ENCODE measurements at regions not wholly inside any gene's neighbourhood (a gene's known extent, or its start where the extent isn't known, plus 50 kb on each side); places are given as distances from the start of the nearest gene placed in this dataset.

DNA sequence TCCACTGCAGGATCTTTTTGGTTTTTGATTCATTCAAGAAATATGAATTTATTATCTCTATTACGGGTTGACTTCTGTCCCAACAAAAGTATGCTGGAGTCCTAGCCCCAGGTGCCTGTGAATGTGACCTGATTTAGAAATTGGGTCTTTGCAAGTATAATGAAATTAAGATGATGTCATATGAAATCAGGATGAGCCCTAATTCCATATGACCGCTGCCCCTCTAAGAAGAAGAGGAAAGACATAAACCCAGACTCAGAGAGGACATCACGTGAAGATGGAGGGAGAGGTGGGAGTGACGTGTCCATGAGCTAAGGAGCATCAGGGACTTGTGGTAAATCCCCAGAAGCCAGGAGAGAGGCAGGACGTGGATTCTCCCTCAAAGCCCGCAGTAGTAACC, 287.1 kb downstream of the LPIN1 start:
- DNase-seq: no peak

DNA sequence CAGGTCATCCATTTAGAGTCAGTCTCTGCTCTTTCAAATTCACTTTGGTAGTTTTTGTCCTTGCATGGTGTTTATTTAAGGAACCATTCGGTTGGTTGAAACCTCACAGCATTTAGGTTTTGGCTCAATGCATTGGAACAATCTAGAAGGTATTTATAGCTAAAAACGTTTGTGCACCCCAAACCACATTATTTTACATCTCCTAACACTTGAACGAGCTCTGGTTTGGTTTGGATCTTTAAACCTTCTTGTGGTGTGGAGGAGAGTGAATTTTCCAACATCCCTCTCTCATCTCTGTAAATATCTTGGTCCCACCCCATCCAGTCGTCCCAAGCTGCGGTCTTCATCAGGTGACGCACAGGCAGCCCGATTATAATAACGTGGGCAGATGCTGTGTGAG, 287.9 kb downstream of the LPIN1 start:
- DNase-seq: no peak

- no peak for DNase-seq
Measured at GRCh38 chr2:12035029-12035720, 288.7 kb downstream of the LPIN1 start.

DNA sequence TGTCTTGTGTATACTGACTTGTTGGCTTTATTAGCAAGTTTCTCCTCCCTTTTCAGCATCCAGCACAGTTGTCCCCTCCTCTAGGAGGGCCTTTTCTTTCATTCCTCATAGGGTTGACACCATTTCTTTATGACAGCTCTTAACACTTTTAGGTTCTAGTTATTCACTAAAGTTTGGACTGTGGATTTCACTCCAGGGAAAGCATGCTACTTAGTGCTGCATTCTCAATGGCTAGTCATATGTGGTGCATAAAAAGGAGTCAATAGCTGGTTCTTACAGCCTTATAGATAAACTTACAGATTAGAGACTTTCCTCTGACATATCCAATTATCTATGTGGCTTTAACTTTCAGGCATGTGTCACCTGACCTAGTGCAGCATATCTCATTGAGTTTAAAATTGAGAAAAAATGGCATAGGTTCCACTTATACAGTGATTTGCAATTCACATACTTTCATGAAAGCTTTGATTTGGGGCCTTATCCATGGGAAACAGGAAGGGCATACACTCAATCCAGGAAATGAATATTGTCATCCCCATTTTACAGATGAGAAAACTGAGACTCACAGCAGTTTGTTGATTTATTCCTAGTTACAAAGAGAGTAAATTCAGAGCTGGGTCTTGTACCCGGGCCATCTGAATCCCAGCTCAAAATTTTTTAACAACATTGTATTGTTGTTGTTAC, 289.7 kb downstream of the LPIN1 start:
- no peak for DNase-seq

GRCh38 chr2:12036640-12036983, 290.2 kb downstream of the LPIN1 start:
- no peak for DNase-seq

DNA sequence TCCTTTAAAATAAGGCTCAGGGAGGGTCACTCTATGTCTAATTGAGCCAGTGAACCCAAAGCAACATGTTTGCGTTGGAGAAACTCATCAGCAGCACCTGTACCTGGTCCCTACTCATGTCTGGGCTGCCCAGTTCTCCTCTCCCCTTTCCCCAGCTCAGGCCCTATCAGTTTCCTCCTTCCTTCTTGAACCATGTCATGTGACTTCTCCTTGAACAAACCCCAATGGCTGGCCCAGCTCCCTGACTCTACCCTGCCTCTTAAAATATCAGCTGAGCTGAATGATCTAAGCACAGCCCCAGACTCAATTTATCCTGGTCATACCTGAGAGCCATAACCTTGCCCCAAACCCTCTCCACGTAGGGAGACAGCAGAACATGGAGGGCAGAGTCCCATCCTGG, 290.9 kb downstream of the LPIN1 start:
- no peak for DNase-seq

DNA sequence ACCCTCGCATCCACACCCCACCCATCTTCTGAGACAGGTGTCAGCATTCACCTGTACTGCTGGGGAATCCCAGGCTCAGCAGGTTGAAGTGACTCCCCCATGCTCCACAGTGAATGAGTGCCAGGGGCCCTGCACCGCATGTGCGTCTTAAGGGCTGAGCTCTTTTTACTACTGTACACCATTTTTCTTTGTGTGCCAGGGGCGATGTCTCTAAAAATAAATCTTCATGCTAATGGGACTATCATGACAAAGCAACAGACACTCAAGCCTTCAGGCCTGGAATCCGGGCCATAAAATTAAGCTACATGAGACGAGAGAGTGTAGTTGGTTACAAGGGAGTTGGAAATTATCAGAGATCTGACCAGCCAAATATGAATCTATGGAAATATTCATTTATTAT, 294.8 kb downstream of the LPIN1 start:
- no peak for DNase-seq

- no peak for DNase-seq
Measured at GRCh38 chr2:12043131-12043530, 296.7 kb downstream of the LPIN1 start.

DNA sequence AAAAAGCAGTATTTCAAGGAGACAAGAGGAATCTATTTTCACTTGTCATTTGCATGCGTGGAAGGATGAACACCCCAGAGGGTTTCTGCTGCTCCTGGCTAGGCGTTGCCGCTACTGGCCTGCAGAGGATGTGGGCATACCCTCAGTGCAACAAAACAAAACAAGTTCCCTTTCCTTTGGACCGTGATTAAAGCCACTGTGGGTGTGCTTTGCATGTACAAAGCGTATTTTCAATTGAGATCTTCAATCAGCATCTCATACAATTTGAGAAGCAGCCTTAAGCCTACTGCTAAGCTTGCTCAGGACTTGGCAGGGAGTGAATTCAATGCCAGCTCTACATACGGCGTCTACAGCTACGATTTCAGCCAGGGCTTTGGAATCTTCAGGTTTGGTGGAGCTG, 298.4 kb downstream of the LPIN1 start:
- DNase-seq: no peak

DNA sequence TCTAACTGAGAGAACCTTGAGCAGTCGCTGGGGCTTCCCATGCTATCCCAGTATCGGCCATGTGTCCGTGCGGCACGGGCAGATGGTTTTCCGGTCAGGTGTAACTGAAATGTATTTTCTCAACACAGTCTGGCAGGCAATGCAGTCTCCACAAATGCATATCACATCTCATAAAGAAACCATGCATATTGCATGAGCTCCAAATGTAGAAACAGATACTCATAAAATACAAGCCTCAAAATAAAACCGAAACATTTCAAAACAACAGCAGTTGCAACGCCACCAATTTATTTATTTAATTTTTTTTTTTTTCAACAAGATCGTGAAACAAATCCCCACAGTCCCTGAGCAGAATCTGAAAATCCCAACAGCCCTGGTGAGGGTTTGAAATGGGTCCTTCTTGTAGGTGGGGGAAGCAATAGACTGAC, 299.4 kb downstream of the LPIN1 start:
- DNase-seq: no peak

DNA sequence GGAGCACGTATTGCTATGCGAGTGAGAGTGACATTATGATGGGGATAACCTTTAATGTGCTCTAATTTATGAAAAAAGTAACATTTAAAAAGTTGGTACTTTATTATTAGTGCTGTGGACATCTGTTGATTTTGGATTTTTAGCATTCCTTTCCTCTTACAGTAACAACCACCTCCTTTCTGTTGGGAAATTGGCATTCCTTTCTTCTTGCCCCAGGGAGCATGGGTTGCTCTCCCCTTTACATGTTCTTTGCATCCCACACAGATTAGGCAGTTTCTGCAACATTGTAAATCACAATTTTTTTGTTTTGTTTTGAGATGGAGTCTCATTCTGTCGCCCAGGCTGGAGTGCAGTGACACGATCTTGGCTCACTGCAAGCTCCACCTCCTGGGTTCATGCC, 300.2 kb downstream of the LPIN1 start:
- no peak for DNase-seq

GRCh38 chr2:12047761-12048160, 301.3 kb downstream of the LPIN1 start:
- no peak for DNase-seq

GRCh38 chr2:12048550-12048949, 302.1 kb downstream of the LPIN1 start:
- DNase-seq: no peak

- no peak for DNase-seq
Measured at GRCh38 chr2:12050396-12050795, 304.0 kb downstream of the LPIN1 start.

DNA sequence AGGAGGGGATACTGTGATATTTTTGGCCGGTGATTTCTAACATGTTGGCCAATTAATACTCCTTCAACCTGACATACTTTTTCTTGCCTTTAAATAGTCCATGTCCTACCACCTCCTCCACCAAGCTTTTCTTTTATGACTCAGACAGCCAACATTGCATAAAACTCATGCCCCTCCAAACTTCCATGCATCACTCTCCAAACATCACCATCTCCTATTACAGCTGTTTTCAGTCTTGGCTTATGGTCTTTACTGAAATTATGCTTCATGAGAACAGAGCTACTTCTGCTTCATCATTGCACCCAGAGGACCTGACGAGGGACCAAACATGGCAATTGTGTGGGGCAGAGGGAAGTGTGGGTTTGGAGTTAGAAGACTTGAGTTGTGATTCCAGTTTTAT, 305.4 kb downstream of the LPIN1 start:
- DNase-seq: no peak

DNA sequence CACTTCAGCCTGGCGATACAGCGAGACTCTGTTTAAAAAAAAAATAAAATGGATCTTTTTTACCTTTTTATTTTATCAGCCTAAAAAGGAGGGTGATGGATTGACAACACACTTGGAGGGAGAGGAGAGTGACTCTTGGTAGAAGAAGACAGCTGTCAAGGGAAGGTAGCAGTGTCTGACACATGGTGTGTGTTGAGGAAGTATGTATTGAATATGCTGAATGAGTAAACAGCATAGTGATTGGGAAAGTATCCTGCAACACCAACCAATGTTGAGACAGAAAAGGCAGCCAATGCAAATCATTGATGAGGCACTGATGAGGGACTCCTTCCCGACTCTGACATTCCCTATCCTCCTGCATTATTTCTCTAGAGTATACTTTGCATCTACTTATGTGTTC, 306.4 kb downstream of the LPIN1 start:
- no peak for DNase-seq

DNA sequence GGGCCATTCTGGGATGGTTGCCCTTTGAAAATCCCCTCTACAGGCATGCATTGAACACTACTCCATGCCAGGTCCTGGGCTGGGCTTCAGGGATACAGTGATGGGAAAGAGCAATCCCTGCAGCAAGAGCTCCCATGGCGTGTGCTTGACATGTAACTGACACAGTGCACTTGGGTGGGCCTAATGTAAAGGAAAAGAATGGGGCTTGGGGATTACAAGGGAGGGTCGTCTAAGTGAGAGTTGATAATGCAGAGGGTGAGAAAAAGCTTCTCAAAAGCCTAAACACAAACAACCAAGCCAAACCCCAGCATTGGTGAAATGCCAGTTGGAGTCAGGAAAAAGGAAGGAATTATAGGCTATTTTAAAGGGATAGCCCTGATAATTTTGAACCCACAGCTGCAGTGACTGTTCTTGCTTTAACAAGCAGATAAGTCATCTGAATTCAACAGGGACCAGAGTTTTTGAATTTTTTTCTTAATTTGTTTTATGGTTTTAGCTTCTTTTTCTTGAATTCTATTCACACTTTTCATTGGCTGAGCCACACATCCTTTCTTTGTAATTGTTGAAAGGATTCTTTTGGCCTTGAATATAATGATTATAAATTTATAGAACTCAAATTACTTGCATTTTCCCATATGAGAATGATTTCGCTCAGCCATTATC, 308.7 kb downstream of the LPIN1 start:
- DNase-seq: no peak

GRCh38 chr2:12057436-12058166, 311.2 kb downstream of the LPIN1 start:
- DNase-seq: peak; percentile 66

GRCh38 chr2:12059616-12060441, 313.4 kb downstream of the LPIN1 start:
- no peak for DNase-seq

GRCh38 chr2:12060886-12061285, 314.5 kb downstream of the LPIN1 start:
- DNase-seq: no peak

DNA sequence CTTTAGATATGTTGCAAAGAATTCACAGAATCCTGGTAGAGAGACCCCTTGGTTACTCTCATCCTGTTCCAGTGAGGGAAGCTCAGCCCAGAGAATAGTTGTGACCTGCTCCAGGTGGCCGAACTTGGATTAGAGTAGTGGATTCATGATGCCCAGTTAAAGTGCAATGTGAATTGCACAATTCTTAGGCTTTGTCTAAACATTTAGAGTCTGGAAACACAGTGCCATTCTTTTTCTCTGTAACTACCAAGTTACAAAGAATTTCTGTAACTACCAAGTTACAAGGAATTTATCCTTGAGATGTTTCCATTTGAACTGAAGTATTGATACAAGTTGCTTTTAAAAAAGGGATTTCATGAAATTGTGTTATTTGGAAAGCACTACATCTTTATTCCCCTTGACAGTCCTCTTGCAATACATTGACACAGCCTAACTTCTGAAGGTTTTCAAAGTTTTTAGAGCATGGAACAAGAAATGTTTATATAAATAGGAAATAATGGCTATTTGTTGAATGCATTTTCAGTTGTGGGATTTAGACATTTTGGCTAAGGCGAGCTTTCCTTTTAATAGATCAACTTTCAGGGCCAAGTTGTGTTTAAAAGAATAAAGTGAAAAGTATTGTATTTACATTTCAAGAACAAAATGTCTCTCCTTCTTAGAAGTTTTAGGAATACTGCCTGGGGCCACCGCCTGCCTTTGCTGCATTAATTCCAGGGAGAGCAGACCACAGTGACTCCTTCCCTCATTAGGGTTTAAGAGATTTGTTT, 315.0 kb downstream of the LPIN1 start:
- DNase-seq: no peak

DNA sequence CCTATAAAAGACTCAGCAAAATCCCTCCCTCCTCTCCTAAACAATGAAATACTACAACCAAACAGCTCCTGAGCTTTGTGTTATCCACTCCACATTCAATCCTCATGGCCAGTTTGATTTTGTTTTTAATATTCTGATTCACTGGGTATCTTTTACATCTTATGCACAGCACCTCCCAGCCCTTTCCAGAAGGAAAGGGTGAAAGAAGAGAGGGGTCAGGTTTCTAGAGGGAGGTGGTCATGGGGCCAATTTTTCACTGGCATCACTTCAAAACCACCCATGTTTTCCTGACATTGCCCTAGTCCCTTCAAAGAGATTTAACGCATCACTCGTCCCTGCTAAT, 315.6 kb downstream of the LPIN1 start:
- no peak for DNase-seq
